PC-9 (cell line): ENCODE measurements at regions not wholly inside any gene's neighbourhood (a gene's known extent, or its start where the extent isn't known, plus 50 kb on each side); places are given as distances from the start of the nearest gene placed in this dataset.
A peak's percentile ranks its signal among the peaks of the same experiment; 100 is the strongest.

Experiments used
- BruUV-seq: library from RNA; stranded (reverse); fragments of 400-500 nt; replicated peaks from 2 replicates; lab custom pipeline; 2021; lab: Mats Ljungman, UMichigan
- CTCF ChIA-PET: fragments of 300-600 bp; sonication (Branson Sonifier 250); formaldehyde crosslinking; loops from one replicate; lab custom pipeline; 2022; ENCODE audit warnings: antibody characterized with exemption; lab: Charles Lee
- POLR2A ChIA-PET: fragments of 300-600 bp; sonication (Branson Sonifier 250); formaldehyde crosslinking; loops from one replicate; lab custom pipeline; 2022; ENCODE audit warnings: antibody characterized with exemption; ENCODE audit not compliant: unreplicated experiment; lab: Charles Lee
- DNase-seq, 2 experiments: peaks; one replicate each; pipeline versions ENCODE4 v3.0.0 to v3.0.0-alpha.2; 2015 to 2022; ENCODE audit warnings: mixed read lengths in 1 of 2
- H2AFZ ChIP-seq: fragments of 200-600 bp; sonication (generic); 2 replicates; pipeline ENCODE4 v1.8.1; 2017; ENCODE audit warnings: antibody characterized with exemption
- H3F3A ChIP-seq: fragments of 200-600 bp; sonication (generic); 2 replicates; pipeline ENCODE4 v1.8.1; 2017; ENCODE audit warnings: antibody characterized with exemption, mild to moderate bottlenecking, low read depth; ENCODE audit not compliant: insufficient read depth
- H3K27ac ChIP-seq: fragments of 200-600 bp; sonication (generic); 2 replicates; pipeline ENCODE4 v1.6.1; 2016; ENCODE audit warnings: mixed run types
- H3K27me3 ChIP-seq: fragments of 200-600 bp; sonication (generic); 2 replicates; pipeline ENCODE4 v1.6.1; 2016; ENCODE audit warnings: low read depth, mixed run types; ENCODE audit not compliant: insufficient read depth
- H3K36me3 ChIP-seq: fragments of 200-600 bp; sonication (generic); 2 replicates; pipeline ENCODE4 v1.6.1; 2016; ENCODE audit warnings: low read depth, mixed run types
- H3K4me1 ChIP-seq: fragments of 200-600 bp; sonication (generic); replicated peaks from 2 replicates; pipeline ENCODE4 v1.6.1; 2016; ENCODE audit warnings: mixed run types; ENCODE audit not compliant: insufficient read depth
- H3K4me2 ChIP-seq: fragments of 200-600 bp; sonication (generic); 2 replicates; pipeline ENCODE4 v1.6.1; 2017; ENCODE audit warnings: mixed run types
- H3K4me3 ChIP-seq: fragments of 200-600 bp; sonication (generic); 2 replicates; pipeline ENCODE4 v1.6.1; 2016; ENCODE audit warnings: mixed run types
- H3K79me2 ChIP-seq: fragments of 200-600 bp; sonication (generic); 2 replicates; pipeline ENCODE4 v1.6.1; 2017; ENCODE audit warnings: low read depth, mixed run types
- H3K9me2 ChIP-seq: fragments of 200-600 bp; sonication (generic); 2 replicates; pipeline ENCODE4 v1.8.1; 2017; ENCODE audit warnings: mild to moderate bottlenecking; ENCODE audit not compliant: insufficient read depth
- H3K9me3 ChIP-seq: fragments of 200-600 bp; sonication (generic); 2 replicates; pipeline ENCODE4 v1.8.1; 2016; ENCODE audit warnings: low read depth; ENCODE audit not compliant: insufficient read depth
- H4K20me1 ChIP-seq: fragments of 200-600 bp; sonication (generic); 2 replicates; pipeline ENCODE4 v1.8.1; 2017; ENCODE audit not compliant: insufficient read depth
- CTCF ChIP-seq: fragments of 200-600 bp; sonication (generic); conservative IDR thresholded peaks from 2 replicates; pipeline ENCODE4 v1.6.1; 2017; ENCODE audit warnings: mixed run types, antibody characterized with exemption, mild to moderate bottlenecking, moderate library complexity
- EZH2 ChIP-seq: fragments of 200-600 bp; sonication (generic); IDR thresholded peaks from 2 replicates; pipeline ENCODE4 v1.8.0; 2017; ENCODE audit warnings: antibody characterized with exemption, low read depth
- intact Hi-C: fragments of 100-400 bp; cut with micrococcal nuclease; formaldehyde crosslinking; loops from one replicate; pipeline ENCODE4 v1.10.0; 2022; ENCODE audit not compliant: unreplicated experiment

GRCh38 chr11:127126986-127127385 lies 126.4 kb upstream of the KIRREL3 start:
- TF ChIP-seq CTCF (no peak), EZH2 (no peak)
- Histone ChIP-seq H4K20me1 (no peaks in the 10 kb centered on the region), H3K27me3 (peaks cover 42% of the 10 kb centered on the region), H3K4me2 (no peak overlapping the region), H3K4me1 (no peaks in the 10 kb centered on the region), H3K79me2 (no peaks in the 10 kb centered on the region), H2AFZ (0 out of 2 replicates have a peak overlapping the region, but pooled peaks have one; percentile 27), H3K36me3 (no peaks in the 10 kb centered on the region), H3K27ac (no peak overlapping the region), H3K9me3 (no peaks in the 10 kb centered on the region), H3K4me3 (no peak overlapping the region), H3K9me2 (no peaks in the 10 kb centered on the region), H3F3A (no peaks in the 10 kb centered on the region)
- ChIA-PET POLR2A (no interaction called here), CTCF (no interaction called here)
- DNase-seq, result no peak
- BruUV-seq, result no TSS peak
- intact Hi-C loops, result no loop called here

GRCh38 chr11:127119356-127119755 lies 118.8 kb upstream of the KIRREL3 start:
- Histone ChIP-seq H4K20me1 (no peaks in the 10 kb centered on the region), H3K27ac (no peak overlapping the region), H3K4me3 (no peak overlapping the region), H3K79me2 (no peaks in the 10 kb centered on the region), H3K4me1 (no peaks in the 10 kb centered on the region), H3K9me2 (no peaks in the 10 kb centered on the region), H3F3A (no peaks in the 10 kb centered on the region), H3K9me3 (no peaks in the 10 kb centered on the region), H3K36me3 (no peaks in the 10 kb centered on the region), H3K4me2 (no peak overlapping the region), H3K27me3 (peaks cover 70% of the 10 kb centered on the region), H2AFZ (no peak overlapping the region)
- TF ChIP-seq CTCF, result no peak
- TF ChIP-seq EZH2, result no peak
- no peak for DNase-seq
- CTCF ChIA-PET, result no interaction called here
- no TSS peak for BruUV-seq
- POLR2A ChIA-PET, result no interaction called here
- intact Hi-C loops, result no loop called here

GRCh38 chr11:127118811-127119210 lies 118.2 kb upstream of the KIRREL3 start:
- Histone ChIP-seq H3K36me3 (no peaks in the 10 kb centered on the region), H3K27ac (no peak overlapping the region), H3K4me3 (no peak overlapping the region), H4K20me1 (no peaks in the 10 kb centered on the region), H3F3A (no peaks in the 10 kb centered on the region), H2AFZ (no peak overlapping the region), H3K27me3 (peaks cover 69% of the 10 kb centered on the region), H3K4me2 (no peak overlapping the region), H3K79me2 (no peaks in the 10 kb centered on the region), H3K4me1 (no peaks in the 10 kb centered on the region), H3K9me2 (no peaks in the 10 kb centered on the region), H3K9me3 (no peaks in the 10 kb centered on the region)
- no peak for DNase-seq
- intact Hi-C loops, result no loop called here
- ChIA-PET CTCF (no interaction called here), POLR2A (no interaction called here)
- BruUV-seq, result no TSS peak
- no peak for TF ChIP-seq EZH2
- TF ChIP-seq CTCF, result no peak
